HG03565 (cell line): ENCODE measurements at regions not wholly inside any gene's neighbourhood (a gene's known extent, or its start where the extent isn't known, plus 50 kb on each side); places are given as distances from the start of the nearest gene placed in this dataset.

Experiments used
- ATAC-seq: cut with Tn5 transposase; IDR thresholded peaks from one replicate; pipeline ENCODE4 v1.9.1; 2021; ENCODE audit warnings: mild to moderate bottlenecking, moderate library complexity; ENCODE audit not compliant: unreplicated experiment

GRCh38 chr6:140070846-140071473 lies 696.5 kb upstream of the CITED2 start:
- ATAC-seq = no peak

- no peak for ATAC-seq
These were observed 695.1 kb upstream of the CITED2 start for GRCh38 chr6:140069576-140069975.

GRCh38 chr6:140068801-140069200 lies 694.4 kb upstream of the CITED2 start:
- no peak for ATAC-seq

DNA sequence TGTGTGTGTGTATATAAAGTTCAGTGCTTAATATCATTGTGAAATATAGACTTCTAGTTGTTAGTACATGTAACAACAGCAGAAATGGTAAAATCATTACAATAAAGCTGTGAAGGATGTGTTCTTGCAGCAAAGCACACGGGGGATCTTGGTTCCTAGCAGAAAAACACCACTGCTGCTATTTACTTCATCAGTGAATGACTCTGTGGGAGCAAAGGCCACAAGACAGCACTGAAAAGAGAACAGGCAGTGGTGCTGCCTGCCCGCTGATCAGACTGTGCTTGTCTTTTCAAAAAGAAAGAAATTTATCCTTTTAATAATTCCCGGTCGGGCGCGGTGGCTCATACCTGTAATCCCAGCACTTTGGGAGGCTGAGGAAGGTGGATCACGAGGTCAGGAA lies 689.9 kb upstream of the CITED2 start:
- no peak for ATAC-seq

DNA sequence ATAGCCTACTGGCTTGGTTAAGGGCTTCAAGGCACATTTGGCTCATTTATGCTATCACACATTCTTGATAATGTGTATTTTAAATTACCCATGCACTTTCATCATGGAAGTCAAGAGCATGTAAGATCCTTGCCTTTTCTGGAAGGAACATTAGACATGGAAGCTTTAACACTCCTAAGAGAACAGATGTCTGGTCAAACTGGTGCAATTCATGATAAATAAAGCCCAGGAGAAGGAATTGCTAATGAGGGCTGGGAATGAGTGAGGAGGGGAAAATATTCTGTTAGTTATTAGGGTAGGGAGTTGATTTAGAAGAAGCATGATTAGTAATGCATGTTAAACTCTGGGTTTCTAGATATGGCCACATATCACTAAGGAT lies 688.6 kb upstream of the CITED2 start:
- no peak for ATAC-seq

GRCh38 chr6:140062043-140063020 lies 687.9 kb upstream of the CITED2 start:
- ATAC-seq = no peak

GRCh38 chr6:140061110-140062042 lies 686.9 kb upstream of the CITED2 start:
- no peak for ATAC-seq

GRCh38 chr6:140059947-140060346 lies 685.5 kb upstream of the CITED2 start:
- no peak for ATAC-seq

DNA sequence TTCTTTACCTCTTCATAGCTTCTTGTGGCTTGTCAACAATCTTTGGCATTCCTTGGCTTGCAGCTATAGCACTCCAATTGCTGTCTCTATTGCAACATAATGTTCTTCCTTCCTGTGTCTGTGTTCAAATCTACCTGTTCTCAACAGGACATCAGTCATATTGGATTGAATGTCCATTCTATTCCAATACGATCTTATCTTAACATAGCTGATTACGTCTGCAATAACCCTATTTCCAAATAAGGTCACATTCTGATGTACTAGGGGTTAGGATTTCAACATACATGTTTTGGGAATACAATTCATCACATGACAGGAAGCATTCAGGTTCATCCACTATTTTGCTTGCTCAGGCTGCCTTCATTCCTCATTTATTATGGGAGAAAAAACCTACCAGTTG lies 684.4 kb upstream of the CITED2 start:
- no peak for ATAC-seq

DNA sequence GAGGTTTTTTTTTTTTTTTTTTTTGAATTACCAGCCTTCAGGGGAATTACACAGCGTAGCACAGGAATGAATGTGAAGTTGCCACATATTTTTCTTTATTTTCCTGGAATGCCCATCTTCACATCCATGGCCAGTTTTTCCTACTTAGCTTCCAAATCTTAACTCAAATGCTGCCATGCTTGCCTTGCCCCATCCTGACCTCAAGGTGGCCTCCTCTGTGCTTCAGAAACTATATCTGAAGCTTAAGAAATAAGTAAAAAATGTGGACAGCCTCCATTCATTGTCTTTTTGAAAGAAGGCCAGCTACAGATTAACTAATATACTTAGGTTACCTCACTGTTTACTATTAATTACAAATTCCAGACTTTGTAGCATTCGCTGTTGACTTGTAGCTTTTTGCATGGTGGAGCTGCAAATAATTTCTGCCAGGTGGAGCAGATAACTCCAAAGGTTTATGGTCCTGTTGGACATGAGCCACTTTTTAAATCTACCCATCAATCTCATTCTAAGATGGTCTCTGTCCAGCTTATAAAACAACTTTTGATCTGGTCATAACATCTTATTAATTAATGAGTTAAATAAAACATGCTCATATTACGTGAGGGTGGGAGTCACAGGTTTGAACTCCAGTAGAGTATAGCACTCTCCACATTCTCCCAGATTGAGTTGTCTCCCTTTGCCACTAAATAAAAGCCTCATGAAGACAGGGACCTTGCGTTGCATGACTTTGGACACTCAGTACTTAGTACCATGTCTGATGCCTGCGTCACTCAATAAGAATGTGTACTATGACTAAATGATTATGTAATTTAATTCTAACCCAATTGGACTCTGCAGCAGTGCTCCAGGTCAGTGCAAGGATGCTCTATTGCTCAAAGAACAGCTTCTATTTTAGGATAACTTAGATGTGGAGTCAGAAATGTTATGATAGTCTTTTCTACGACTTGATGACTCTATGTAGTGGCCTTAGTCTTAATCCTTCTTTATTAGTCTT lies 678.6 kb upstream of the CITED2 start:
- ATAC-seq = no peak

DNA sequence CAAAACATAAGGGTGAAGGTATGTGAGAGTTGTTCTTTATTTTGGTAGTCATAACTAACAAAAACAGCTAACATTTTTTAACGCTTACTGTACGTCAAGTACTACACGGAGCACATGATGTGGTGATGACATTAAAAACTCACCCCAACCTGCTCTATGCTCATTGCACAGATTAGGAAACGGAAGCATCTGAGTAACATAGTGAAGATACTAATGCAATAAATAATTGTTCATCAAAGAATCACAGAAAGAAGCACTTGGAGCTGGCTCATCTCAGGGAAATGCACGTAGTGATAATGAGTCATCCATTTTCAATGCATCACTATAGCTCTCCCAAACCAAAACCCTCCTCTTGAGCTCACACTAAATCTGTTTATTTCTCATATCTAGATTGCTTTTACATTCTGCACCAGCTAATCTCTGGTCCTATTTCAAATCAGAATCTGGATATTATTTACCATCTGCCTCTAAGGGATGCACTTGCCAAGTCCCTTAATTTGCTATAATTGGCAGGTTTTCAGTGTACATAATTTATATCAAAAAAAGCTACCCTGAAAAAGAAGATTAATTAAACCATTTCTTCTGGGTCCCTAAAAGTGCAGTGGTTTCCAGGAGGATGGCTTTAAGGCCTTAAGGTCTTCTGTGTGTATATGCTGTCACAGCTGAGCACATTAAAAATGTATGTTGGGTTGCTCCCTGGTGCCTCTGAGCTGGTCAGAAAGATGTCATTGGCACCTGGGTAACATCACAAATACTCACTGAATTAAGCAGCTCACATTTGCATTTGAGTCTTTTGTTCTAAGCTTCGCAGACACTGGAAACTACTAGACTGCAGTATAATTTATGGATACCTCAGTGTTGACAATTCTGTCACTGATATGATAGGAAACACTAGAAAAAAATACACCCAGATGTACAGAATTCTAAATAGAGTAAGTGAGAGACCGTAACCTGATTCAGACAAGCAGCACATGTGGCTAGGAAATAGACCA lies 677.4 kb upstream of the CITED2 start:
- no peak for ATAC-seq

DNA sequence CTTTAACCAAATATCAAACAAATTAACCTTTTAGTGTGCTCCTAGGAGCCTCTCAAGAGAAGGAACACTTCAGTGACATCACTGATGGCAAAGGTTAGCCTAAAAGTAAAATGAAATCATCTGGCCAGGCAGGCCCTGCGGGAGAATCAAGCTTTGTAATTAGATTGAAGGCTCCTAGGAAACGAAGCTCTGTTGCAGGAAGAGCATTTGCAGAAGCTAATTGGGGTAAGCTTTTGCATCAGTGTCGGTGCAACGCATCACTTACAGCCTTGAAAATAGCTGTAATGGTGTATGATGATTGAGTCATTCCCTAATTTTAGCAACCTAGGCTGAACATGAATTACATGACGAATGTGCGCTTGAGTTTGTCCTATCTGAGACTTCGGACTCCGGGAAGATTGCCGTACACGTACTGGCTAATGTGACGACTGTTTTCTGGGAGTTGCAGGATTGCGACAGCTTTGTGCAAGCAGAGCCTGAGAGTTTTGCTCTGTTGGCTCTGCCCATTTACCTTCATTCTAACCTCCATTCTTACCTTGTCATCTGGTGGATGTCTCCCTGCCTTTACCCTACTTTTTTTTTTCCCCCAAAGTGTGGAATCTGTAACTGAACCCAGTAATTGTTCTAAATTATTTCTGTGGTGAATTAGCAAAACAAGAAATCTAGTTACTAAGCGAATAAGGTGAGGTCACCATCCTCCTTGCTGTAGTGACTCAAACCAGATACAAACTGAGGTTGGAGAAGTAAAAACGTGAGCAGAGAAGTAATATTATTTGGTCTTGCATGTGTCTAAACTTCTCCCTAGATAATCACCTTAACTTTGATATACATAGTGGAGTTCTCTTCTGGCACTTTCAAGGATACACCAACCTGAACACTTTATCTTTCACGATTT lies 675.9 kb upstream of the CITED2 start:
- no peak for ATAC-seq

GRCh38 chr6:140049251-140049650 lies 674.8 kb upstream of the CITED2 start:
- no peak for ATAC-seq

DNA sequence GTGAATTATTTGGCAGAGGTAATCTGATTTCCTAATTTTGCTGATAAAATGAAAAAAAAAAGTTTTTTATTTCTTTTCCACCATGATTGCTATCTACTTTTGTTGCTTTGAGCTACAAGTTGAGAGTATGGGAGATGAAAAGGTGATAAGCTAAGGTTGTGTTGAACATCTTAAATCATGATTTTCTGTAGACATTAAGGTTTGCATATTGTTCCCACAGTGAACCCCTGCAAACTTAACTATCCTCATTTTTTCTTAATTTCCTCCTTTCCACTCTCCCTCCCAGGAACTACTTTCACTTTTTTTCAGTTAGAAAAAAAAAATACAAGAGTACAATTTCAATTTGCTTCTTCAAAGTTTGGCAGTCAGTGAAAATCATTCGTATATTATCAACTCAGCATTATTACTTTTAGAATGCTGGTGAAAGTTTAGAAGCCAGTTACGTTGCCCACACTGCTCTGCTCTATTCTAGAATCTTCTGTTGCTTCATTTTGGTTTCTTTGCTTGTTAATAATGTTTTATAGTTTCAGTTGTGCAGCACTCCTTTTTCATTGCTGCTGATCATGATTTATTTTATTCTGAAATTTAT lies 673.8 kb upstream of the CITED2 start:
- ATAC-seq = no peak

- no peak for ATAC-seq
These were observed 672.9 kb upstream of the CITED2 start for GRCh38 chr6:140047321-140047720.

DNA sequence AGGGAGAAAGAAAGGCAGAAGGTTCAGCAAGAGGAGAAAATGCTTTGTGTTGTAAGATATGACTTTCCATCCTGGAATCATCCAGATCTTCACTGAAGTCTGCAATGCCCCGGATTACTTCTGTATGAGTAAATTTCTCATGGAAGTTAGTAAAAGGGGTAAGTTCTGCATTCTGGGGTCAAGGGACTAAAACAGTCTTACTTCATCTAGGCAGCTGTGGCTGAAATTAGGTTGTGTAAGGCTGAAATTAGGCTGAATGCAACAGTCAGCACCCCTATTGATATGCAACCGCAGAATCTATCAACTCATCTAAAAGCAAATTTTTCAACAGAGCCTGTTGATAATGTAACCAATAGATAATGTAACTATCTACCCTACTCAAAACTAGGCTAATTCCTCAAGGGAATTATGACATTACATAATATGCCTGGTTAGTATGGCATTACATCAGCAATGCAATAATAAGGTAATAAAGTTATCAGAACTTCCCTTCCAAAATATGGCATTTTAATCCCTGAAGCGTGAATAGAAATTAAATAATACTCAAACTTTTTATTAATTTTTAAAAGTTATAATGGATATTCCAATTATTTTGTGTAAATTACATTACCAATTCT lies 671.7 kb upstream of the CITED2 start:
- no peak for ATAC-seq

DNA sequence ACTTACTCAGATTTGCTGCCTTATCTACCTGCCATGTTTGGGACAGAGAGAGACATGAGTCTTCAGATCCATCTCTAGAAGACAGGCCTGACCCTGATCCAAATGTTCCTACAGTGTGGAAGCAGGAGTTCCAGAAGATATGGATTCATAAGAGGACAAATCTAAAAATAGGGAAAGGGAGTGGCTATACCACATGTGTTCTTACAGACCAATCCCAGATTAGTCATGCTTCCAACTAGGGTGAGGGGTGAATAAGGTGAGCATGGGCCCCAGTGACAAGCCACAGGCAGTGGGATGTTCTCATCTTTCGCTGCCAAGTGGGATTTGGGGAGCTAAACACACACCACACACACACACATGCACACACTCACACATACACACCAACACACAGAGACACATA lies 670.7 kb upstream of the CITED2 start:
- no peak for ATAC-seq
